PFSK-1 (cell line): ENCODE measurements at regions not wholly inside any gene's neighbourhood (a gene's known extent, or its start where the extent isn't known, plus 50 kb on each side); places are given as distances from the start of the nearest gene placed in this dataset.

Experiments used
- POLR2AphosphoS5 ChIP-seq: IDR thresholded peaks from 2 replicates; pipeline ENCODE4 v1.6.1; 2012; ENCODE audit warnings: low read depth, mild to moderate bottlenecking, control low read depth, low read length, moderate library complexity
- TAF1 ChIP-seq: IDR thresholded peaks from 2 replicates; pipeline ENCODE4 v1.6.1; 2012; ENCODE audit warnings: low read length, control low read depth, borderline replicate concordance; ENCODE audit not compliant: insufficient read depth
- TF ChIP-seq, protein P1 (sequence below), 2 experiments: IDR thresholded peaks; 2 replicates each; pipeline versions ENCODE4 v1.6.1 to v1.8.0; 2011 to 2012; ENCODE audit warnings: low read depth in 2 of 2, low read length in 2 of 2, control low read depth in 1 of 2, inconsistent platforms in 1 of 2, mild to moderate bottlenecking in 1 of 2, moderate library complexity in 1 of 2; ENCODE audit not compliant: insufficient read depth in 1 of 2

GRCh38 chr10:108307925-108308312 lies 1143.4 kb upstream of the SORCS1 start:
- TF ChIP-seq TAF1 (no peak), POLR2AphosphoS5 (no peak)
- TF ChIP-seq, protein P1, sequence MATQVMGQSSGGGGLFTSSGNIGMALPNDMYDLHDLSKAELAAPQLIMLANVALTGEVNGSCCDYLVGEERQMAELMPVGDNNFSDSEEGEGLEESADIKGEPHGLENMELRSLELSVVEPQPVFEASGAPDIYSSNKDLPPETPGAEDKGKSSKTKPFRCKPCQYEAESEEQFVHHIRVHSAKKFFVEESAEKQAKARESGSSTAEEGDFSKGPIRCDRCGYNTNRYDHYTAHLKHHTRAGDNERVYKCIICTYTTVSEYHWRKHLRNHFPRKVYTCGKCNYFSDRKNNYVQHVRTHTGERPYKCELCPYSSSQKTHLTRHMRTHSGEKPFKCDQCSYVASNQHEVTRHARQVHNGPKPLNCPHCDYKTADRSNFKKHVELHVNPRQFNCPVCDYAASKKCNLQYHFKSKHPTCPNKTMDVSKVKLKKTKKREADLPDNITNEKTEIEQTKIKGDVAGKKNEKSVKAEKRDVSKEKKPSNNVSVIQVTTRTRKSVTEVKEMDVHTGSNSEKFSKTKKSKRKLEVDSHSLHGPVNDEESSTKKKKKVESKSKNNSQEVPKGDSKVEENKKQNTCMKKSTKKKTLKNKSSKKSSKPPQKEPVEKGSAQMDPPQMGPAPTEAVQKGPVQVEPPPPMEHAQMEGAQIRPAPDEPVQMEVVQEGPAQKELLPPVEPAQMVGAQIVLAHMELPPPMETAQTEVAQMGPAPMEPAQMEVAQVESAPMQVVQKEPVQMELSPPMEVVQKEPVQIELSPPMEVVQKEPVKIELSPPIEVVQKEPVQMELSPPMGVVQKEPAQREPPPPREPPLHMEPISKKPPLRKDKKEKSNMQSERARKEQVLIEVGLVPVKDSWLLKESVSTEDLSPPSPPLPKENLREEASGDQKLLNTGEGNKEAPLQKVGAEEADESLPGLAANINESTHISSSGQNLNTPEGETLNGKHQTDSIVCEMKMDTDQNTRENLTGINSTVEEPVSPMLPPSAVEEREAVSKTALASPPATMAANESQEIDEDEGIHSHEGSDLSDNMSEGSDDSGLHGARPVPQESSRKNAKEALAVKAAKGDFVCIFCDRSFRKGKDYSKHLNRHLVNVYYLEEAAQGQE (IDR thresholded peaks at IDR 0.05; ENCODE audit: insufficient read depth in 1 of 2, low read depth in 2 of 2, low read length in 2 of 2): no peak
